ENCODE measurements at regions not wholly inside any gene's neighbourhood (a gene's known extent, or its start where the extent isn't known, plus 50 kb on each side); places are given as distances from the start of the nearest gene placed in this dataset.

DNA sequence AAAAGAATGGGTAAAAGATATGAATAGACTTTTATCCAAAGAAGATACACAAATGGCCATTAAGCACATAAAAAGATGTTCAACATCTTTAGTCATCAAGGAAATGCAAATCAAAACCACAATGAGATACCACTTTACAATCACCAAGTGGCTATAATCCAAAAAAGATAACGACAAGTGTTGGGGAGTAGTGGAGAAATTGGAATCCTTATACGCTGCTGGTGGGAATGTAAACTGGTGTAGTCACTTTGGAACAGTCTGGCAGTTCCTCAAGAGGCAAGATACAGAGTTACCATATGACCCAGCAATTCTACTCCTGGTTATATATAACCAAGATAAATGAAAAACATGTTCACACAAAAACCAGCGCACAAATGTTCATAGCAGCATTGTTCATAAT lies 234.9 kb downstream of the SPATA31D1 start:
- Histone ChIP-seq H3K4me3 (ENCODE audit: low read length) (no peak overlapping the region), H3K36me3 (ENCODE audit: insufficient read depth, low read length) (no peaks in the 10 kb centered on the region), H3K9ac (ENCODE audit: low read depth, low read length) (no peak overlapping the region), H3K4me1 (ENCODE audit: insufficient read depth, low read length) (no peaks in the 10 kb centered on the region), H3K27ac (ENCODE audit: low read depth, low read length) (no peak overlapping the region), H3K27me3 (ENCODE audit: insufficient read depth, low read length) (no peaks in the 10 kb centered on the region), H3K9me3 (ENCODE audit: insufficient read depth, low read depth, low read length) (no peaks in the 10 kb centered on the region)
- WGBS, result 100% methylated on average over 2 of the region's 3 CpGs

- no peaks in the 10 kb centered on the region for H3K27me3 ChIP-seq (ENCODE audit: insufficient read depth, low read length)
- H3K9ac ChIP-seq (ENCODE audit: low read depth, low read length), result no peak overlapping the region
- no peak overlapping the region for H3K27ac ChIP-seq (ENCODE audit: low read depth, low read length)
- no peaks in the 10 kb centered on the region for H3K9me3 ChIP-seq (ENCODE audit: insufficient read depth, low read depth, low read length)
- peaks cover 13% of the 10 kb centered on the region for H3K4me1 ChIP-seq (ENCODE audit: insufficient read depth, low read length)
- WGBS, result 95% methylated on average over 1 of the region's 2 CpGs
- H3K36me3 ChIP-seq (ENCODE audit: insufficient read depth, low read length), result no peaks in the 10 kb centered on the region
- no peak overlapping the region for H3K4me3 ChIP-seq (ENCODE audit: low read length)
These were observed 242.8 kb downstream of the SPATA31D1 start for GRCh38 chr9:82231411-82231810.

DNA sequence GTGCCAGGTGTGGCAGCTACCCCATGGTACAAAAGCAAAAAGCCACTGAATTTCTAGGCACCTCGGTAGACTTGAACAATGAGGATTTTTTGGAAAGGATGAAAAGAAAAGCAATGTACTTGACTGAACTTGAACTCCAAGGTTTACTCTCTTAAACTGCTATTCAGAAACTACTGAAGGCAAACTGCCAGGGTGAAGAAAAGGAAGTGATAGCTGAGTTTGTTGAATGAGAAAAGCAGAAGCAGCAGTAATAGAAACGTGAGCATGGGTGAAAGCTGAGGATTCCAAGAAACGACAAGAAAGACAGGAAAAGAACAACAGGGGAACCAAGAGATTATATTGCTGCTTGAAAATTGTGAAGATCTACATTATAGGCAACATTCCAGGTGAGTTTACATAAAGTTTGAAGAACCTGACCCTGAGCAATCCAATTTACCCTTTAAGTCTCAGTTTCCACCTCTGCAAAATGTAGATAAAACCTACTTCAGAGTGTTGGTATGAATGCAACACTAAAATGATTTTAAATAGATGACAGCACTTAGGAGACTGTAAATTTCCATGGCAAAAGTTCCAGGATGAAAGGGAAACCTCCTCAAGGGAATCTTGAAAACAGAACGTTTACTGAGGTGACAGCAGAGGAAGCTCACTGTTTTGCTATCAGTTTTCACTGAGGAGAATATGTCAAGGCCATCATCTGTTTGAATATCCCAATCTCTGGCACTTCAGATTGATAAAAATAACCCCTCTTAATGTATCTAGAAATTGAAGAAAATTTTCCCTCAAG lies 245.8 kb downstream of the SPATA31D1 start:
- Histone ChIP-seq H3K4me3 (ENCODE audit: low read length) (no peak overlapping the region), H3K36me3 (ENCODE audit: insufficient read depth, low read length) (no peaks in the 10 kb centered on the region), H3K27ac (ENCODE audit: low read depth, low read length) (no peak overlapping the region), H3K9ac (ENCODE audit: low read depth, low read length) (no peak overlapping the region), H3K9me3 (ENCODE audit: insufficient read depth, low read depth, low read length) (no peaks in the 10 kb centered on the region), H3K27me3 (ENCODE audit: insufficient read depth, low read length) (no peaks in the 10 kb centered on the region), H3K4me1 (ENCODE audit: insufficient read depth, low read length) (peaks cover 13% of the 10 kb centered on the region)
- 60% methylated on average over 4 of the region's 4 CpGs for WGBS

DNA sequence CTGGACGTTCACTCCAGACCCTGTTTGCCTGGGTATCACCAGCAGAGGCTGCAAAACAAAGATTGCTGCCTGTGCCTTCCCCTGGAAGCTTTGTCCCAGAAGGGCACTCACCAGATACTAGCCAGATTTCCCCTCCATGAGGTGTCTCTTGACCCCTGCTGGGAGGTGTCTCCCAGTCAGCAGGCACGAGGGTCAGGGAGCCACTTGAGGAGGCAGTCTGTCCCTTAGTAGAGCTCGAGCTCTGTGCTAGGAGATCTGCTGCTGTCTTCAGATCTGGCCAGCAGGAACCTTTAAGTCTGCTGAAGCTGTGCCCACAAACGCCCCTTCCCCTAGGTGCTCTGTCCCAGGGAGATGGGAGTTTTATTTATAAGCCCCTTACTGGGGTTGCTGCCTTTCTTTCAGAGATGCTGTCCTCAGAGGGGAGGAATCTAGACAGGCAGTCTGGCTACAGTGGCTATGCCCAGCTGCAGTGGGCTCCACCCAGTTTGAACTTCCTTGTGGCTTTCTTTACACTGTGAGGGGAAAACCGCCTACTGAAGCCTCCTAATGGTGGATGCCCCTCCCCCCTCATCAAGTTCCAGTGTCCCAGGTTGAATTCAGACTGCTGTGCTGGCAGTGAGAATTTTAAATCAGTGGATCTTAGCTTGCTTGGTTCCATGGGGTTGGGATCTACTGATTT lies 253.9 kb downstream of the SPATA31D1 start:
- Histone ChIP-seq H3K27ac (ENCODE audit: low read depth, low read length) (no peak overlapping the region), H3K9ac (ENCODE audit: low read depth, low read length) (no peak overlapping the region), H3K36me3 (ENCODE audit: insufficient read depth, low read length) (no peaks in the 10 kb centered on the region), H3K4me1 (ENCODE audit: insufficient read depth, low read length) (no peaks in the 10 kb centered on the region), H3K9me3 (ENCODE audit: insufficient read depth, low read depth, low read length) (0 out of 2 replicates have a peak, but pooled peaks cover 6% of the 10 kb centered on the region), H3K4me3 (ENCODE audit: low read length) (no peak overlapping the region), H3K27me3 (ENCODE audit: insufficient read depth, low read length) (no peaks in the 10 kb centered on the region)
- WGBS, result 88% methylated on average over 5 of the region's 5 CpGs

GRCh38 chr9:82247318-82247717 lies 258.7 kb downstream of the SPATA31D1 start:
- Histone ChIP-seq H3K9me3 (ENCODE audit: insufficient read depth, low read depth, low read length) (no peaks in the 10 kb centered on the region), H3K27me3 (ENCODE audit: insufficient read depth, low read length) (no peaks in the 10 kb centered on the region), H3K27ac (ENCODE audit: low read depth, low read length) (no peak overlapping the region), H3K4me1 (ENCODE audit: insufficient read depth, low read length) (no peaks in the 10 kb centered on the region), H3K4me3 (ENCODE audit: low read length) (no peak overlapping the region), H3K36me3 (ENCODE audit: insufficient read depth, low read length) (no peaks in the 10 kb centered on the region), H3K9ac (ENCODE audit: low read depth, low read length) (no peak overlapping the region)
- 96% methylated on average over 1 of the region's 1 CpG for WGBS

- H3K27me3 ChIP-seq (ENCODE audit: insufficient read depth, low read length), result no peaks in the 10 kb centered on the region
- H3K9ac ChIP-seq (ENCODE audit: low read depth, low read length), result no peak overlapping the region
- H3K9me3 ChIP-seq (ENCODE audit: insufficient read depth, low read depth, low read length), result no peaks in the 10 kb centered on the region
- no peak overlapping the region for H3K27ac ChIP-seq (ENCODE audit: low read depth, low read length)
- H3K4me1 ChIP-seq (ENCODE audit: insufficient read depth, low read length), result no peaks in the 10 kb centered on the region
- H3K4me3 ChIP-seq (ENCODE audit: low read length), result no peak overlapping the region
- H3K36me3 ChIP-seq (ENCODE audit: insufficient read depth, low read length), result no peaks in the 10 kb centered on the region
These were observed 263.5 kb downstream of the SPATA31D1 start for GRCh38 chr9:82252116-82252515.

DNA sequence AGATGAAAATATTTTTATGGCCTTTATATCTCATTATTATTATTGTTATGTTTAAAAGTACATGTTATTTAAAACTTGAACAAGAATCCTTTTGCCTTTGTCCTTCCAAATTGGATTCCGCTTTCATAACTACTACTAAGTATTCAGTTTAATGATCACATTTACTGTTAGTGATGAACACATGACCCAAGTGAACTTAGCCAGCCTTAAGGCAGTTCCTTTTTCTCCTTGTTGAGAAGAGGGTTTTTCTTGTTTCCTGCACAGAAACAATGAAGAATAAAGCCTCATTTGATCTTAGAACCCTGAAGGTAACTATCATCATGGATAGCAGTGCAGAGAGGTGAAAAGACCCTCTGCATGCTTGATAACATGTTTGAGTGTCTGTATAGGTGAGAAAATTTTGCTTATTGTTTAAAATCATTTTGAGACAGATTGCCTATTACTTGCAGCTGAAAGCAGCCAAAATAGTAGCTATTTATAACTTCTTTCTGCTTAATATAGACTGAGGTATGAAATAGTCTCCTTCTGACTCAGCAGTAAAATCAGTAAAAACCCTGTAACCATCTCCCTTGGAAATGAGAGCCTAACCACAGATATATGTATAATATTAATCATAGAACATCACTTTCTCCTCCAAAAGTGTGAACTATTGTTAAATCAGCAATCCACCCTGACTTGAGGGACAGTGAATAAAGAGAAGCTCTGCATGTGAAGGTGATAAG lies 266.2 kb downstream of the SPATA31D1 start:
- no peaks in the 10 kb centered on the region for H3K9me3 ChIP-seq (ENCODE audit: insufficient read depth, low read depth, low read length)
- 100% methylated on average over 1 of the region's 1 CpG for WGBS
- H3K4me1 ChIP-seq (ENCODE audit: insufficient read depth, low read length), result no peaks in the 10 kb centered on the region
- no peak overlapping the region for H3K27ac ChIP-seq (ENCODE audit: low read depth, low read length)
- H3K27me3 ChIP-seq (ENCODE audit: insufficient read depth, low read length), result no peaks in the 10 kb centered on the region
- H3K9ac ChIP-seq (ENCODE audit: low read depth, low read length), result no peak overlapping the region
- no peak overlapping the region for H3K4me3 ChIP-seq (ENCODE audit: low read length)
- H3K36me3 ChIP-seq (ENCODE audit: insufficient read depth, low read length), result no peaks in the 10 kb centered on the region

GRCh38 chr9:82255481-82256176 lies 267.1 kb downstream of the SPATA31D1 start:
- no peak overlapping the region for H3K27ac ChIP-seq (ENCODE audit: low read depth, low read length)
- H3K4me1 ChIP-seq (ENCODE audit: insufficient read depth, low read length), result no peaks in the 10 kb centered on the region
- H3K9me3 ChIP-seq (ENCODE audit: insufficient read depth, low read depth, low read length), result no peaks in the 10 kb centered on the region
- no peak overlapping the region for H3K4me3 ChIP-seq (ENCODE audit: low read length)
- 97% methylated on average over 9 of the region's 10 CpGs for WGBS
- H3K9ac ChIP-seq (ENCODE audit: low read depth, low read length), result no peak overlapping the region
- H3K36me3 ChIP-seq (ENCODE audit: insufficient read depth, low read length), result no peaks in the 10 kb centered on the region
- H3K27me3 ChIP-seq (ENCODE audit: insufficient read depth, low read length), result no peaks in the 10 kb centered on the region

- Histone ChIP-seq H3K4me3 (ENCODE audit: low read length) (no peak overlapping the region), H3K9me3 (ENCODE audit: insufficient read depth, low read depth, low read length) (no peaks in the 10 kb centered on the region), H3K36me3 (ENCODE audit: insufficient read depth, low read length) (no peaks in the 10 kb centered on the region), H3K9ac (ENCODE audit: low read depth, low read length) (no peak overlapping the region), H3K4me1 (ENCODE audit: insufficient read depth, low read length) (0 out of 2 replicates have a peak, but pooled peaks cover under 1% of the 10 kb centered on the region), H3K27me3 (ENCODE audit: insufficient read depth, low read length) (no peaks in the 10 kb centered on the region), H3K27ac (ENCODE audit: low read depth, low read length) (no peak overlapping the region)
- WGBS, result 100% methylated on average over 1 of the region's 2 CpGs
These were observed 272.1 kb downstream of the SPATA31D1 start for GRCh38 chr9:82260691-82261090.

GRCh38 chr9:82263619-82264018 lies 275.0 kb downstream of the SPATA31D1 start:
- WGBS, result no CpG with 5 or more reads among the region's 1 CpG
- Histone ChIP-seq H3K4me1 (ENCODE audit: insufficient read depth, low read length) (peaks cover 12% of the 10 kb centered on the region), H3K27me3 (ENCODE audit: insufficient read depth, low read length) (no peaks in the 10 kb centered on the region), H3K4me3 (ENCODE audit: low read length) (no peak overlapping the region), H3K36me3 (ENCODE audit: insufficient read depth, low read length) (no peaks in the 10 kb centered on the region), H3K27ac (ENCODE audit: low read depth, low read length) (no peak overlapping the region), H3K9me3 (ENCODE audit: insufficient read depth, low read depth, low read length) (no peaks in the 10 kb centered on the region), H3K9ac (ENCODE audit: low read depth, low read length) (no peak overlapping the region)

GRCh38 chr9:82271106-82271561 lies 282.6 kb downstream of the SPATA31D1 start:
- 100% methylated on average over 1 of the region's 1 CpG for WGBS
- Histone ChIP-seq H3K4me1 (ENCODE audit: insufficient read depth, low read length) (peaks cover 7% of the 10 kb centered on the region), H3K9me3 (ENCODE audit: insufficient read depth, low read depth, low read length) (no peaks in the 10 kb centered on the region), H3K36me3 (ENCODE audit: insufficient read depth, low read length) (no peaks in the 10 kb centered on the region), H3K27ac (ENCODE audit: low read depth, low read length) (no peak overlapping the region), H3K27me3 (ENCODE audit: insufficient read depth, low read length) (no peaks in the 10 kb centered on the region), H3K4me3 (ENCODE audit: low read length) (no peak overlapping the region), H3K9ac (ENCODE audit: low read depth, low read length) (no peak overlapping the region)

Measured in HUES64 (cell line).